Renal pelvis (tissue), 1 donor: ENCODE measurements at regions not wholly inside any gene's neighbourhood (a gene's known extent, or its start where the extent isn't known, plus 50 kb on each side); places are given as distances from the start of the nearest gene placed in this dataset.

Source experiments
- DNase-seq: peaks from one replicate; pipeline ENCODE4 v3.0.0-alpha.2; 2013

DNA sequence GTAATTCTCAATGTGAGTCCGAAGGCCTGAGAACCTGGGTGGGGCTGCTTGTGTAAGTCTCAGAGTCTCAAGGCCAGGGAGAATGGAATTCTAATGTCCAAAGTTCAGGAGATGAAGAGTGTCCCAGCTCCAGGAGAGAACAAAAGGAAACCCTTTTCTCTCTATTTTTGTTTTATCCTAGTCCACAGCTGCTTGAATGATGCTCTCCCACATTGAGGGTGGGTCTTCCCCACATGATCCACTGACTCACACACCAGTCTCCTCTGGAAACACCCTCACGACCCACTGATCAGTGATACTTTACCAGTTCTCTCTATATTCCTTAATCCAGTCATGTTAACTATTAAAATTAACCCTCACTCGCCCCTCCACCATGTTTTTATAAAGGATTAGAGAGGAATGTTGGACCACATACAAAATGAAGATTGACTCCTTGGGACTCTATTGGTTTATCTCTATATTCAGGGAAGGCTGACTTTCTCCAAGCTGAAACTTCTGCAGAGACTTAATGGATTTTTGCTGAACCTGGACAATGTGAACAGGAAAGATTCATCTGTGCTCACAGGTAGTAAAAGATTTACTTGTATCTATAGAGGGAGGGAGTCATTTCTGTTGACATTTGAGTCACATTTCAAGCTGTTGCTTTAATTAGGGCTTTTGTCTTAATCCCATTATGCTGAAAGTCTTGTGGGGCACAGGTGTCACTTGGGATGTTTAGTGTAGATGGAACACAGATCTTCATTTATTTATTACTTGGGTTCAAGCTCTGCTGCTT lies 1061.0 kb upstream of the TMEM132C start:
- no peak for DNase-seq

GRCh38 chr12:127209318-127209717 lies 1057.7 kb upstream of the TMEM132C start:
- no peak for DNase-seq

GRCh38 chr12:127214186-127214585 lies 1052.8 kb upstream of the TMEM132C start:
- DNase-seq = no peak

- no peak for DNase-seq
Measured at GRCh38 chr12:127223011-127223410, 1044.0 kb upstream of the TMEM132C start.

DNA sequence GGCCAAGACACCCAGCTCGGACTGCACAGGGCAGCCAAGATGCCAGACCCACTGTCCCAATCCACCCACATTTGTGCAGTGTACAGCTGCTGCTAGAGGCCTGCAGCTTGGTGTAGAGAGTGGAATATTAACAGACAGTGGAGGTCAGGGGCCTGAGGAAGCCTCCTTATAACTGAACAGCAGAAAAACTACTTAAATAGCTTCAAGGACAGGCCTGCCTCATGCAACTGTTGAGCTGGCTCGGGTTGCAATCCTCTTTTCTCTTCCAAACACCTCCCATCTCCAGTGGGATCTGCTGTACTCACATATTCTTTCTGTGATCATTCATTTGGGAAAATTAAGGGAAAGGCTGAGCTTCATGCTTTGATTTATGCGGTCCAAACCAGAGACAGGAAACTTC lies 1043.2 kb upstream of the TMEM132C start:
- DNase-seq = peak; percentile 7

- no peak for DNase-seq
Measured at GRCh38 chr12:127230843-127231260, 1036.1 kb upstream of the TMEM132C start.

DNA sequence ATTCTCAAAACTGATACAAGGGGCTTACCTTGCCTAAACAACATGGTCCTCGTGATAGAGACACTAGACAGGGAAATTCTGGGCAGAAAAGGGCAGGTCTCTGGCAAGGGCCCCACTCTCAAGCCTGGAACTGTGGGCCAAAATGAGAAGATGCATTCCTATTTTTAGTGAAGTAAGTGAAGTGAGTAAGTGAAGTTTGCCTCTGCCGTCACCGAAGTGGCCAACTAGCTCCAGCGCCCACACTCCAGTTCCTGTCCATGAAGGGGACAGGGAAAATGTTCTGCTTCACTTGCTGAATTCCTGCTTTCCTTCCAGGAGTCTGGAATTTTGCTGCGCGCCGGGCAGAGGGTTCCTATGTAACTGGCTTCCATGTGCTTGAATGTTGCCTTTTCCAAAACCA lies 1035.6 kb upstream of the TMEM132C start:
- no peak for DNase-seq

- DNase-seq = no peak
Measured at GRCh38 chr12:127233016-127233415, 1034.0 kb upstream of the TMEM132C start.

DNA sequence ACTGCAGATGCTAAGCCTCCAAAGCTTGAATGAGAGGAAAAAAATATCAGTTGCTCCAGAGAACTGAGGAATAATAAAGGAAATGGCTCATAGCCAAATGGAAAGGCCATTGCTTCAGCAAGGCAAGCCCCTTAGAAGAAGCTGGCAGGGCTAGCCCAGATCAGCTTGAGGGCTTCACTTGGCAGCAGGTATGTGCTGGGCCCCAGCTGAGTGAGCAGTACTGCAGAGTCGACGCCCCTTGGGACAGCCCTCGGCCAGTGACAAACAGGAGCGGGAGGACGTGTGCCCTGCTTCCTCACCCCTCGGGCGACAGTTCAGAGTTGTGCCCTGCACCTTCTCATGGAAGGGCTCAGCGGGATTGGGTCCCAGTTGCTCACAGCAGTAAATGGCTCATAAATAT lies 1031.2 kb upstream of the TMEM132C start:
- DNase-seq = peak; percentile 17

GRCh38 chr12:127236491-127236890 lies 1030.5 kb upstream of the TMEM132C start:
- no peak for DNase-seq

- DNase-seq = no peak
Measured at GRCh38 chr12:127237151-127237550, 1029.8 kb upstream of the TMEM132C start.

GRCh38 chr12:127238107-127238506 lies 1028.9 kb upstream of the TMEM132C start:
- no peak for DNase-seq

DNA sequence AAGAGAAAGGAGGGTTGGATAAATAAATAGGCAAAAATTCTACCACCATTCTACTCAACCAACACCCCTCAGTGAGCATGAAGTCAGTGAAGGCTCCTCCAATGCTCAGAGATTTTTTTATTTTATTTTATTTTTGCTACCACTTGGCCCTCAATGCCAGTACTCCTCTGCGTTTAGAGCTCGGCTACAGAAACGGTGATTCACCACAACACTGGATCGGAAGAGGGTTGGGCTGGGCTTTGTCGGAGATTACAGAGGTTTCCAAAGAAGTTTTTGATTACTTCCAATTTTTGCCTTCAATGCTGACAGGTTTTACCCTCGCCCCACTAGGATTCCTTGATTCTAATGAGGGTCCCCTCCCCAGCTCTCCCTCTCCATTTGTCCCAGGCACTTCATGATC lies 1027.2 kb upstream of the TMEM132C start:
- DNase-seq = no peak

- no peak for DNase-seq
Measured at GRCh38 chr12:127240249-127240929, 1026.6 kb upstream of the TMEM132C start.

DNA sequence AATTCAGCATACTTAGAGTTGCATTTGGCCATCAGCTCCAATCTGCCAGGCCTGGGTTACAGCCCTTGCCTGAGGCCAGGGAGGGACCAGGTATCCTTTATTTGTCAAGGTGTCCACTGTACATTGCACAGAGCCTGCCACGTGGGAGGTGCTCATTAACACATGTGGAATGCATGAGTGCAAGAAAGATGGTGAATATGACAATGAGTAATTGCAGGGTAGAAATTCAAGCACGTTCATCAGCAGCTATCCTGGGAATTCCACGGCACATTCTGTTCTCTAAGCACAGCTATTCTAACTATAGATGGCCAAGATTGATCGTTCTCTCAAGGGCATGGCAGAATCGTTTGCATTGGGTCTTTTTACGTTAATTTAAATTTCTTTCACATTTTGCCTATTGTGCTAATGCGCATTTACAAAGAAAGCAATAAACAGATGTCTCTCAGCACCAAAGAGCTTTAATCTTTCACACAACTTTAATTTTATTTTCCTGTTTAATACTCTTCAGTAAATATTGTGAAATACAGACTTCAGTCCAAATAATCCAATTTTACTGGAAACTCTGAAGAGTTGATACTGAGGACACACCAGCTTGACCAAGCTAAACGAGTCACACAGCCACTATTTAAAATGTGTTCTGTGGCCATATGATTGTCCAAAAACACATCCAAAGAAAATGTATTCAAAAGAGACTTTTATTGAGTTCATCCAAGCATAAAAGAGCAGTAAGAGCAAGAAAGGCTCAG lies 1025.7 kb upstream of the TMEM132C start:
- DNase-seq = no peak

DNA sequence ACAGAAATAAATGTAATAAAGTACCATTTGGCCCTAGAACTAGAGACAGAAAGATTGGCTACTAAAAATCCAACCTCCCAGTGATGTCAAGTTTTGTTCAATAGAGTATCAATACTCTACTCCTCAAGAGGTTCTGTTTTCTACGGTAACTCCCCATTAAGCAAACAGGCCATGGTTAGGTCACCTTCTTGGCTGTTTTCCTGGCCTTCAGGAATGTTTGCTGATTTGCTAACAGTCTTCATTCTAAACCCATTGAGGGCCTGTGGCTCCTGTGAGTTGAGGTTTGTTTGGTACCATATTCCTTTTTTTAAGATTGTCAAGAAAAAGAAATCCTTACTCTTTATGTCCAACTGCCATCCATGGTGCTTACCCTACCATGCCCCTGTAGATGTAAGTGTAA lies 1022.0 kb upstream of the TMEM132C start:
- no peak for DNase-seq

DNA sequence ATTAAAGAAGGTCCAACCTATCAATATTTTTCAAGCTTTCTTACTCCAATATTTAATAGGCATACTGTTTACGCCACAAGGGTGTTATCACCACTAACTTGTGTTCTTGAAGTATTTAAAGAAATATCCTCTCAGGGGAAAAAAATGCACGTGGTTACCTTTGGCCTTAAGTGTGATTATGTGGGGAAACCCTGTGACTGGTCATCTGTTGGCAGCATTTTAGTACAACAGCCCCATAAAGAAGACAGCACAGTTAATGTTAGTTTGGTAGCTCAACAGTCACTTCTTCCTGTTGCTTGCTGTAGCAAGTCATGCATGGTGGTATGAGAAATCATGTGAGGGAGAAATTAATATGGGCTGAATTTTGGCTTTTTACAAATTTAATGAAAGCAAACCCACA lies 1021.5 kb upstream of the TMEM132C start:
- no peak for DNase-seq

- no peak for DNase-seq
Measured at GRCh38 chr12:127247937-127248336, 1019.0 kb upstream of the TMEM132C start.

DNA sequence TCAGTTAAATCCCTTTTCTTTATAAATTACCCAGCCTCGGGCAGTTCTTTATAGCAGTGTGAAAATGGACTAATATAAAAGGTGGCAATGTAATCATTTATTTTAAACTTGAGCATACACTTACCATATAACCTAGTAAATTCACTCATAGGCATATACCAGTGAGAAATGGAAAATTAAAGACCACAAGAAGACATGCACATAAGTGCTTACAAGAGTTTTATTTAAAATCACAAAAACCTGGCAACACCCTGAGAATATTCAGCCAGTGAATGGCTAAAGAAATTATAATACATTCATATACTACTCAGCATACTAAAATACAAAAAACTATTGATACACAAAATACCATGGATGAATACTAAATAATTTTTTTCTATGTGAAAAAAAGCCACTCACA lies 1017.5 kb upstream of the TMEM132C start:
- no peak for DNase-seq

GRCh38 chr12:127253797-127254327 lies 1013.1 kb upstream of the TMEM132C start:
- DNase-seq = no peak

- DNase-seq = no peak
Measured at GRCh38 chr12:127254420-127254955, 1012.5 kb upstream of the TMEM132C start.

- DNase-seq = no peak
Measured at GRCh38 chr12:127257366-127257935, 1009.5 kb upstream of the TMEM132C start.
